ENCODE measurements at regions not wholly inside any gene's neighbourhood (a gene's known extent, or its start where the extent isn't known, plus 50 kb on each side); places are given as distances from the start of the nearest gene placed in this dataset.

DNA sequence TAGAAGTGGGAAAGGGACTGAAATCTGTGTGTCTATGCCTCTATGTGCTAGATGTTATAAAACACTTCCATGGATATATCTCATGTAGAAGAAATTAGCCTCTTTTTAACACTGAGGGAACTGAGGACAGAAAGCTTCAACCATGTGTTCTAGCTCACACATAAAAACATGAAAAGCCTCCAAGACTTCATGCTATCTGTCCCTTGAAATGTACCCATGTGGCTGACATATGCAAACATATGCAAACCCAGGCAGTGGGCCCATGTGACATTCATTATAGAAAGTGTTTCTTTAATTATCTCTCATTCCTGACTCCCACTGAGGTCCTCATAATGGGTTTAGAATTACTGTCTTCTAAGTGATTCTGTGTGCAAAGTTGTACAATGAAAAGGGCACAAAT is 134.7 kb upstream of the MAF start:
- no peak for DNase-seq
- Histone ChIP-seq H3K4me1 (no peaks in the 10 kb centered on the region), H3K4me3 (no peak overlapping the region), H3K27me3 (no peaks in the 10 kb centered on the region), H3K9me3 (no peaks in the 10 kb centered on the region), H3K27ac (no peak overlapping the region), H3K36me3 (no peaks in the 10 kb centered on the region)
- intact Hi-C loops (cut with DNase I), result no loop called here
- TF ChIP-seq POLR2AphosphoS5 (IDR thresholded peaks at IDR 0.05), result no peak

GRCh38 chr16:79734721-79735120 is 134.2 kb upstream of the MAF start:
- intact Hi-C loops (cut with DNase I), result no loop called here
- 74 to 75% methylated on average over 2 of the region's 2 CpGs for WGBS, 2 donors
- no peak overlapping the region for H3K27ac ChIP-seq
- TF ChIP-seq POLR2A (IDR thresholded peaks at IDR 0.05) (no peak), EP300 (IDR thresholded peaks at IDR 0.05) (no peak), POLR2AphosphoS5 (IDR thresholded peaks at IDR 0.05) (no peak), CTCF (IDR thresholded peaks at IDR 0.05) (no peak)
- no peaks in the 10 kb centered on the region for H3K27me3 ChIP-seq
- no peaks in the 10 kb centered on the region for H3K9me3 ChIP-seq
- H3K4me1 ChIP-seq, result no peaks in the 10 kb centered on the region
- no peak overlapping the region for H3K4me3 ChIP-seq
- DNase-seq, result no peak
- no peaks in the 10 kb centered on the region for H3K36me3 ChIP-seq

DNA sequence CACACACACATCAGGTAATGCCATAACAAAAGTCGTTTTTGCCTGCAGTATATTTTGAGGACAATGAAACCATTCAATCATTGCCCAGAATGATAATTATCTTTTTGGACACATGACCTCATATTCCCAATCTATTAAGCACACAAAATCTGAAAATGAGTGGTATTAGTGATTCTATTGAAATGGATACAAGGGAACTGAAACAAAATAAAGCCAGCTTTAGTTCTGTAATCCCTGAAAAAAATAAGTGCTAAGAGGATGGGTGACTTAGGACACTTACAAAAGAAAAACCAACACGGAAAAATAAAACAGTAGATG is 128.3 kb upstream of the MAF start:
- no peak for TF ChIP-seq EP300 (IDR thresholded peaks at IDR 0.05)
- no peak for TF ChIP-seq POLR2AphosphoS5 (IDR thresholded peaks at IDR 0.05)
- no peak for TF ChIP-seq POLR2A (IDR thresholded peaks at IDR 0.05)
- TF ChIP-seq CTCF (IDR thresholded peaks at IDR 0.05), result no peak
- Histone ChIP-seq H3K27ac (no peak overlapping the region), H3K4me3 (no peak overlapping the region), H3K9me3 (no peaks in the 10 kb centered on the region), H3K27me3 (no peaks in the 10 kb centered on the region), H3K4me1 (no peaks in the 10 kb centered on the region), H3K36me3 (no peaks in the 10 kb centered on the region)
- no peak for DNase-seq
- intact Hi-C loops (cut with DNase I), result no loop called here
- WGBS, 2 donors, result 70 to 77% methylated on average over 2 of the region's 2 CpGs

GRCh38 chr16:79728048-79728922 is 127.7 kb upstream of the MAF start:
- no peak for DNase-seq
- Histone ChIP-seq H3K27me3 (no peaks in the 10 kb centered on the region), H3K4me1 (no peaks in the 10 kb centered on the region), H3K4me3 (no peak overlapping the region), H3K36me3 (no peaks in the 10 kb centered on the region), H3K27ac (no peak overlapping the region), H3K9me3 (no peaks in the 10 kb centered on the region)
- no peak for TF ChIP-seq POLR2A (IDR thresholded peaks at IDR 0.05)
- TF ChIP-seq CTCF (IDR thresholded peaks at IDR 0.05), result no peak
- intact Hi-C loops (cut with DNase I), result no loop called here
- 81 to 86% methylated on average over 4 of the region's 4 CpGs for WGBS, 2 donors

DNA sequence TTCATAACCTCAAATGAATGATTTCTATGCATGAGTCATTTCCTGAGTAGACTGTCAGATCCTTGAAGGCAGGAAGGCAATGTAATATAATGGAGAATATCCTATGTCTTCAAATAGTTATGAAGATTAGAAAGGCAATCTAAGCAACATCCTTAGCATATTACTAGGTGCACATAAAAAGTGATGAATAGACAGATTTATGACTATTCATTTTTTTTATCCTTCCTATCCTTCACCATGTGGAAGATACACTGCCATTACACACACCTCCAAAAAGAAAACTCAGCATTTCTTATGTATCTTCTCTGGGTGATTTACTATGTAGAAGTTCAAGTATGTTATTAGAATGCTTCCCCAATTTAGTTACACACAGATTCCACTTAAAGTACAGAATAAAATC is 126.4 kb upstream of the MAF start:
- TF ChIP-seq EP300 (IDR thresholded peaks at IDR 0.05) (no peak), POLR2A (IDR thresholded peaks at IDR 0.05) (no peak), CTCF (IDR thresholded peaks at IDR 0.05) (no peak), POLR2AphosphoS5 (IDR thresholded peaks at IDR 0.05) (no peak)
- Histone ChIP-seq H3K4me1 (peaks cover 0 to 4% (median 1%) of the 10 kb centered on the region in 4 donors), H3K4me3 (no peak overlapping the region), H3K9me3 (no peaks in the 10 kb centered on the region), H3K27ac (no peak overlapping the region), H3K36me3 (no peaks in the 10 kb centered on the region), H3K27me3 (no peaks in the 10 kb centered on the region)
- DNase-seq, result no peak
- intact Hi-C loops (cut with DNase I), result no loop called here
